ENCODE measurements at regions not wholly inside any gene's neighbourhood (a gene's known extent, or its start where the extent isn't known, plus 50 kb on each side); places are given as distances from the start of the nearest gene placed in this dataset.

- TF ChIP-seq CTCF (conservative IDR thresholded peaks at IDR 0.05), result no peak
- H3K27ac ChIP-seq, result no peak overlapping the region
These were observed 754.4 kb downstream of the NTRK3 start for GRCh38 chr15:87502173-87502572.

- TF ChIP-seq CTCF (conservative IDR thresholded peaks at IDR 0.05), result no peak
- TF ChIP-seq ZFX (IDR thresholded peaks at IDR 0.05), result no peak
- no peak overlapping the region for H3K27ac ChIP-seq
These were observed 756.3 kb downstream of the NTRK3 start for GRCh38 chr15:87500240-87500639.

- H3K27ac ChIP-seq, result no peak overlapping the region
- no peak for TF ChIP-seq CTCF (conservative IDR thresholded peaks at IDR 0.05)
- TF ChIP-seq ZFX (IDR thresholded peaks at IDR 0.05), result no peak
These were observed 758.0 kb downstream of the NTRK3 start for GRCh38 chr15:87498560-87498959.

GRCh38 chr15:87496795-87497194 lies 759.7 kb downstream of the NTRK3 start:
- no peak for TF ChIP-seq ZFX (IDR thresholded peaks at IDR 0.05)
- no peak for TF ChIP-seq CTCF (conservative IDR thresholded peaks at IDR 0.05)
- no peak overlapping the region for H3K27ac ChIP-seq

GRCh38 chr15:87496109-87496508 lies 760.4 kb downstream of the NTRK3 start:
- H3K27ac ChIP-seq, result no peak overlapping the region
- TF ChIP-seq ZFX (IDR thresholded peaks at IDR 0.05), result no peak
- TF ChIP-seq CTCF (conservative IDR thresholded peaks at IDR 0.05), result no peak

- H3K27ac ChIP-seq, result no peak overlapping the region
- TF ChIP-seq CTCF (conservative IDR thresholded peaks at IDR 0.05), result no peak
- TF ChIP-seq ZFX (IDR thresholded peaks at IDR 0.05), result no peak
These were observed 762.7 kb downstream of the NTRK3 start for GRCh38 chr15:87493803-87494202.

- H3K27ac ChIP-seq, result no peak overlapping the region
- no peak for TF ChIP-seq CTCF (conservative IDR thresholded peaks at IDR 0.05)
- no peak for TF ChIP-seq ZFX (IDR thresholded peaks at IDR 0.05)
These were observed 764.2 kb downstream of the NTRK3 start for GRCh38 chr15:87492321-87492720.

All from C4-2B (cell line).